Esophagus squamous epithelium (tissue), 5 donors: ENCODE measurements at regions not wholly inside any gene's neighbourhood (a gene's known extent, or its start where the extent isn't known, plus 50 kb on each side); places are given as distances from the start of the nearest gene placed in this dataset.
"Not testable (repeated sequence)": the region's sequence is repeated elsewhere in the genome, so short reads cannot be mapped to it uniquely, and the experiment has no call there.

ENCODE experiments used
- DNase-seq: peaks from one replicate; lab custom pipeline; 2025; lab: John Stamatoyannopoulos, UW
- H3K27ac ChIP-seq, 4 donors: fragments of 200-600 bp; sonication (generic); one replicate each; pipeline ENCODE4 v1.5.1; 2016 to 2019; ENCODE audit warnings: mild to moderate bottlenecking in 1 of 4
- H3K27me3 ChIP-seq, 4 donors: fragments of 200-600 bp; sonication (generic); 1 replicate in 3 of 4; 2 replicates in 1 of 4; pipeline versions ENCODE4 v1.5.1 to v1.6.0; 2017 to 2021; ENCODE audit warnings: antibody characterized with exemption in 1 of 4
- H3K36me3 ChIP-seq, 3 donors: fragments of 200-600 bp; sonication (generic); one replicate each; pipeline ENCODE4 v1.5.1; 2016 to 2019
- H3K4me1 ChIP-seq, 3 donors: fragments of 200-600 bp; sonication (generic); one replicate each; pipeline ENCODE4 v1.5.1; 2017 to 2019
- H3K4me3 ChIP-seq, 4 donors: fragments of 200-600 bp; sonication (generic); 1 replicate in 3 of 4; 2 replicates in 1 of 4; pipeline ENCODE4 v1.5.1; 2016 to 2019; ENCODE audit warnings: mild to moderate bottlenecking in 2 of 4, moderate library complexity in 1 of 4
- H3K9me3 ChIP-seq, 3 donors: fragments of 200-600 bp; sonication (generic); one replicate each; pipeline ENCODE4 v1.5.1; 2016 to 2019
- CTCF ChIP-seq, 6 experiments: fragments of 450-650 bp in 4 of 6; fragments of 200-600 bp in 2 of 6; sonication (generic) in 2 of 6; IDR thresholded peaks; one replicate each; pipeline ENCODE4 v1.5.1; 2016 to 2019; ENCODE audit warnings: antibody characterized with exemption in 6 of 6, mild to moderate bottlenecking in 4 of 6, moderate library complexity in 4 of 6
- POLR2A ChIP-seq, 4 donors: fragments of 450-650 bp; IDR thresholded peaks; one replicate each; pipeline ENCODE4 v1.6.1; 2017; ENCODE audit warnings: antibody characterized with exemption in 4 of 4, mild to moderate bottlenecking in 4 of 4, moderate library complexity in 3 of 4
- WGBS, 2 donors: methylation state at CpG; one replicate each; pipeline ENCODE4 v1.1.5; 2018; 5-methylcytosine and 5-hydroxymethylcytosine counted together
- intact Hi-C: fragments of 100-400 bp; cut with DNase I; formaldehyde crosslinking; loops from one replicate; pipeline ENCODE4 v1.15.0; 2022
- donor health status: DM: yes; HTN: yes; CAD: no.

- Histone ChIP-seq H3K27ac (peak overlapping the region in 1 of 4 donors; percentile 30), H3K36me3 (no peaks in the 10 kb centered on the region), H3K4me1 (peaks cover 0 to 47% (median 5%) of the 10 kb centered on the region in 3 donors), H3K4me3 (no peak overlapping the region), H3K9me3 (peaks cover 0 to 5% (median 0%) of the 10 kb centered on the region in 3 donors), H3K27me3 (no peaks in the 10 kb centered on the region)
- DNase-seq, result no peak
- intact Hi-C loops, result no loop called here
- TF ChIP-seq POLR2A (IDR thresholded peaks at IDR 0.05), result no peak
- TF ChIP-seq CTCF (IDR thresholded peaks at IDR 0.05), result no peak
- 18 to 55% methylated on average over 6 of the region's 6 CpGs for WGBS, 2 donors
Measured at GRCh38 chr20:6663751-6664388, 103.6 kb upstream of the BMP2 start.

GRCh38 chr20:6663104-6663503, 104.4 kb upstream of the BMP2 start:
- 60 to 75% methylated on average over 1 of the region's 1 CpG for WGBS, 2 donors
- Histone ChIP-seq H3K27me3 (no peaks in the 10 kb centered on the region), H3K36me3 (no peaks in the 10 kb centered on the region), H3K27ac (peak overlapping the region in 1 of 4 donors; percentile 30), H3K9me3 (peaks cover 0 to 5% (median 0%) of the 10 kb centered on the region in 3 donors), H3K4me1 (peaks cover 0 to 48% (median 5%) of the 10 kb centered on the region in 3 donors), H3K4me3 (no peak overlapping the region)
- TF ChIP-seq POLR2A (IDR thresholded peaks at IDR 0.05), result no peak
- no peak for TF ChIP-seq CTCF (IDR thresholded peaks at IDR 0.05)
- intact Hi-C loops, result no loop called here
- no peak for DNase-seq

GRCh38 chr20:6662309-6662708, 105.2 kb upstream of the BMP2 start:
- DNase-seq, result no peak
- H3K4me3 ChIP-seq, result no peak overlapping the region
- H3K27me3 ChIP-seq, result no peaks in the 10 kb centered on the region
- H3K4me1 ChIP-seq, result peaks cover 0 to 48% (median 5%) of the 10 kb centered on the region in 3 donors
- WGBS, 2 donors, result 94 to 100% methylated on average over 1 of the region's 1 CpG
- no peaks in the 10 kb centered on the region for H3K36me3 ChIP-seq
- TF ChIP-seq POLR2A (IDR thresholded peaks at IDR 0.05), result no peak
- TF ChIP-seq CTCF (IDR thresholded peaks at IDR 0.05), result no peak
- H3K9me3 ChIP-seq, result peaks cover 0 to 5% (median 0%) of the 10 kb centered on the region in 3 donors
- intact Hi-C loops, result no loop called here
- H3K27ac ChIP-seq, result no peak overlapping the region

DNA sequence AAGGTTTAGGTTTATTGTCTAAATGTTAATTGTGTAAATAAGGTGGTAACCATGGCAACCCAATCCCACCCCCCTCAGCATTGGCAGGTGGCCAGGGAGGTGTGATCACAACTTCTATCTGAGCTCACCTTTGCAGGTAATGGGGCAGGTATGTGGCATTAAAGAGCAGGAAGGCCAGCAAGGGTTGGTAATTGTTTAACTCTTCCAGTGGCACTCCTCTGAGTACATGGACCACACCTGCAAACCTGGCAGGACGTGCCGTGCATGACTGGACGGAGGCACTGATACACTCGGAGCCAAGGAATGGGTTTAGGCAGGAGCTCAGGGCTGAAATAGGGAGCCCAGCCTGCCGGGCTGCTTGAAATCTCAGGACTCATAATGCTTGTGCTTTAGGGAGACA, 107.0 kb upstream of the BMP2 start:
- intact Hi-C loops, result no loop called here
- Histone ChIP-seq H3K27ac (peak overlapping the region; percentile 61 to 81 (median 64)), H3K4me1 (peaks cover 0 to 54% (median 5%) of the 10 kb centered on the region in 3 donors), H3K27me3 (no peaks in the 10 kb centered on the region), H3K36me3 (no peaks in the 10 kb centered on the region), H3K4me3 (no peak overlapping the region), H3K9me3 (peaks cover 0 to 5% (median 0%) of the 10 kb centered on the region in 3 donors)
- no peak for DNase-seq
- 40 to 69% methylated on average over 5 of the region's 5 CpGs for WGBS, 2 donors
- TF ChIP-seq POLR2A (IDR thresholded peaks at IDR 0.05), result no peak
- no peak for TF ChIP-seq CTCF (IDR thresholded peaks at IDR 0.05)

DNA sequence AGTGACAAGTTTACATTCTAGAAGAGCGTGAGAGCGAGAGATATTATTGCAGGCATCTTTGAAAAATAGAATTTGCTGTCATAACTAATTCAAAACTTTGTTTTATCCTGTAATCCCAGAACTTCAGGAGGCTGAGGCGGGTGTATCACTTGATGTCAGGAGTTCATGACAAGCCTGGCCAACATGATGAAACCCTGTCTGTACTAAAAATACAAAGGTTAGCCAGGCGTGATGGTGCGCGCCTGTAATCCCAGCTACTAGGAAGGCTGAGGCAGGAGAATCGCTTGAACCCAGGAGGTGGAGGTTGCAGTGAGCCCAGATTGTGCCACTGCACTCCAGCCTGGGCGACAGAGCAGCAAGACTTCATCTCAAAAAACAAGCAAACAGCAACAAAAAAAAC, 108.6 kb upstream of the BMP2 start:
- H3K27ac ChIP-seq, H3K9me3 ChIP-seq, H3K27me3 ChIP-seq, DNase-seq, H3K36me3 ChIP-seq, H3K4me3 ChIP-seq, intact Hi-C loops: not testable (repeated sequence)
- WGBS, 2 donors, result 69 to 75% methylated on average over 8 of the region's 8 CpGs
- H3K4me1 ChIP-seq, result peaks cover 0 to 67% (median 13%) of the 10 kb centered on the region in 3 donors
